H1 (cell line): ENCODE measurements at regions not wholly inside any gene's neighbourhood (a gene's known extent, or its start where the extent isn't known, plus 50 kb on each side); places are given as distances from the start of the nearest gene placed in this dataset.

Experiments
- CTCF ChIA-PET: fragments of 300-600 bp; sonication (Branson Sonifier 250); formaldehyde crosslinking; loops from one replicate; lab custom pipeline; 2021; ENCODE audit not compliant: partially characterized antibody; lab: Charles Lee
- POLR2A ChIA-PET: fragments of 300-600 bp; sonication (Branson Sonifier 250); formaldehyde crosslinking; loops from one replicate; lab custom pipeline; 2021; ENCODE audit warnings: inconsistent platforms; ENCODE audit not compliant: partially characterized antibody; lab: Charles Lee
- DNase-seq, 2 experiments: peaks; one replicate each; pipeline versions ENCODE4 v3.0.0 to v3.0.0-alpha.2; 2010 to 2022; ENCODE audit warnings: low spot score in 2 of 2, low read depth in 1 of 2, mixed read lengths in 1 of 2
- FAIRE-seq: peaks from 2 replicates; lab custom pipeline; 2011; peaks lifted over from hg19 to GRCh38; lab: Jason Lieb, UNC
- H2AFZ ChIP-seq: 2 replicates; pipeline ENCODE4 v1.8.1; 2012; ENCODE audit warnings: low read length, inconsistent platforms
- H2AK5ac ChIP-seq: 2 replicates; pipeline ENCODE4 v1.6.1; 2013; ENCODE audit warnings: low read depth, low read length
- H2BK120ac ChIP-seq: replicated peaks from 2 replicates; pipeline ENCODE3; 2013; ENCODE audit warnings: low read depth, low read length, inconsistent platforms
- H2BK12ac ChIP-seq: 2 replicates; pipeline ENCODE4 v1.6.1; 2013; ENCODE audit warnings: low read depth, low read length
- H2BK15ac ChIP-seq: 2 replicates; pipeline ENCODE4 v1.6.1; 2013; ENCODE audit warnings: low read length
- H2BK20ac ChIP-seq: 2 replicates; pipeline ENCODE4 v1.6.1; 2013; ENCODE audit warnings: low read length
- H2BK5ac ChIP-seq: 2 replicates; pipeline ENCODE4 v1.6.1; 2013; ENCODE audit warnings: low read depth, low read length
- H3K14ac ChIP-seq: 2 replicates; pipeline ENCODE4 v1.6.1; 2013; ENCODE audit warnings: inconsistent platforms; ENCODE audit not compliant: insufficient read length
- H3K18ac ChIP-seq: 2 replicates; pipeline ENCODE4 v1.6.1; 2013; ENCODE audit warnings: low read length; ENCODE audit errors: extremely low read depth
- H3K23ac ChIP-seq: 2 replicates; pipeline ENCODE4 v1.6.1; 2013; ENCODE audit warnings: inconsistent platforms; ENCODE audit not compliant: insufficient read length
- H3K23me2 ChIP-seq: 2 replicates; pipeline ENCODE4 v1.6.1; 2013; ENCODE audit warnings: low read depth, low read length
- H3K27ac ChIP-seq: 2 replicates; pipeline ENCODE4 v1.6.1; 2011; ENCODE audit warnings: low read depth, low read length, inconsistent platforms
- H3K27me3 ChIP-seq, 4 experiments: replicated peaks in 1 of 4; 1 replicate in 1 of 4; 2 replicates in 3 of 4; pipeline versions ENCODE4 v1.6.1 to v1.8.1; 2011 to 2013; ENCODE audit warnings: low read length in 3 of 4, mild to moderate bottlenecking in 3 of 4, inconsistent platforms in 2 of 4, mixed read lengths in 2 of 4, moderate library complexity in 1 of 4; ENCODE audit not compliant: control insufficient read depth in 3 of 4, insufficient read depth in 3 of 4; ENCODE audit errors: extremely low read depth in 1 of 4
- H3K36me3 ChIP-seq, 4 experiments: 2 replicates each; pipeline versions ENCODE4 v1.6.1 to v1.8.1; 2011 to 2013; ENCODE audit warnings: mild to moderate bottlenecking in 4 of 4, low read length in 3 of 4, moderate library complexity in 2 of 4, control low read depth in 1 of 4, inconsistent platforms in 1 of 4; ENCODE audit not compliant: insufficient read depth in 4 of 4, control insufficient read depth in 2 of 4
- H3K4ac ChIP-seq: replicated peaks from 2 replicates; pipeline ENCODE3; 2013; ENCODE audit warnings: low read length, low read depth, mixed read lengths, inconsistent platforms; ENCODE audit not compliant: insufficient read length
- H3K4me1 ChIP-seq, 4 experiments: replicated peaks in 1 of 4; 1 replicate in 1 of 4; 2 replicates in 3 of 4; pipeline versions ENCODE4 v1.6.1 to v1.8.1; 2011 to 2013; ENCODE audit warnings: low read length in 3 of 4, inconsistent platforms in 2 of 4, mixed read lengths in 1 of 4; ENCODE audit not compliant: insufficient read depth in 4 of 4, control insufficient read depth in 3 of 4
- H3K4me2 ChIP-seq, 2 experiments: 2 replicates each; pipeline versions ENCODE4 v1.6.1 to v1.8.1; 2011 to 2013; ENCODE audit warnings: low read depth in 2 of 2, low read length in 2 of 2, control low read depth in 1 of 2, inconsistent platforms in 1 of 2, mild to moderate bottlenecking in 1 of 2; ENCODE audit not compliant: insufficient read depth in 1 of 2
- H3K4me3 ChIP-seq, 4 experiments: fragments of 200-600, 300-600 bp in 1 of 4; sonication (generic), shearing (Covaris generic), sonication (Bioruptor Twin) in 1 of 4; 2 replicates each; pipeline versions ENCODE4 v1.5.1 to v1.8.1; 2011 to 2016; ENCODE audit warnings: low read length in 4 of 4, low read depth in 3 of 4, control low read depth in 2 of 4, inconsistent platforms in 2 of 4, mild to moderate bottlenecking in 2 of 4, mixed read lengths in 1 of 4, moderate library complexity in 1 of 4; ENCODE audit not compliant: insufficient read depth in 2 of 4; ENCODE audit errors: extremely low read depth in 1 of 4
- H3K56ac ChIP-seq: replicated peaks from 2 replicates; pipeline ENCODE3; 2013; ENCODE audit warnings: low read depth, mild to moderate bottlenecking, mixed read lengths, low read length, inconsistent platforms; ENCODE audit not compliant: insufficient read length
- H3K79me1 ChIP-seq: 2 replicates; pipeline ENCODE4 v1.6.1; 2013; ENCODE audit warnings: low read depth, low read length, control low read depth
- H3K79me2 ChIP-seq, 2 experiments: 2 replicates each; pipeline versions ENCODE4 v1.6.1 to v1.8.1; 2012 to 2013; ENCODE audit warnings: low read length in 2 of 2, mild to moderate bottlenecking in 2 of 2, inconsistent platforms in 1 of 2; ENCODE audit not compliant: insufficient read depth in 2 of 2, control insufficient read depth in 1 of 2
- H3K9ac ChIP-seq, 4 experiments: replicated peaks in 1 of 4; 1 replicate in 1 of 4; 2 replicates in 3 of 4; pipeline versions ENCODE4 v1.6.1 to v1.8.1; 2011 to 2013; ENCODE audit warnings: low read depth in 3 of 4, low read length in 3 of 4, control low read depth in 2 of 4, mild to moderate bottlenecking in 2 of 4, moderate library complexity in 2 of 4, inconsistent platforms in 1 of 4; ENCODE audit errors: extremely low read depth in 1 of 4
- H3K9me3 ChIP-seq, 2 experiments: 2 replicates each; pipeline versions ENCODE4 v1.6.1 to v1.8.1; 2012 to 2013; ENCODE audit warnings: mild to moderate bottlenecking in 2 of 2, moderate library complexity in 2 of 2, control low read depth in 1 of 2, inconsistent platforms in 1 of 2, low read depth in 1 of 2, low read length in 1 of 2, mixed read lengths in 1 of 2; ENCODE audit not compliant: insufficient read depth in 2 of 2
- H4K20me1 ChIP-seq, 2 experiments: replicated peaks in 1 of 2; 2 replicates each; pipeline versions ENCODE3 to v1.8.1; 2011 to 2013; ENCODE audit warnings: inconsistent platforms in 2 of 2, low read length in 2 of 2, mild to moderate bottlenecking in 1 of 2; ENCODE audit not compliant: insufficient read depth in 2 of 2, control insufficient read depth in 1 of 2
- H4K5ac ChIP-seq: 2 replicates; pipeline ENCODE4 v1.6.1; 2013; ENCODE audit warnings: low read length, low read depth, mixed read lengths, inconsistent platforms; ENCODE audit not compliant: insufficient read length
- H4K8ac ChIP-seq: 2 replicates; pipeline ENCODE4 v1.8.0; 2013; ENCODE audit warnings: mild to moderate bottlenecking, moderate library complexity, low read length, inconsistent platforms; ENCODE audit not compliant: insufficient read depth; ENCODE audit errors: extremely low read depth
- H4K91ac ChIP-seq: replicated peaks from 2 replicates; pipeline ENCODE3; 2013; ENCODE audit warnings: low read length, mixed read lengths, inconsistent platforms; ENCODE audit not compliant: insufficient read length
- ATF2 ChIP-seq: IDR thresholded peaks from 2 replicates; pipeline ENCODE4 v1.6.1; 2012; ENCODE audit warnings: low read length, inconsistent platforms
- BACH1 ChIP-seq: IDR thresholded peaks from 2 replicates; pipeline ENCODE4 v1.6.1; 2012; ENCODE audit warnings: low read length, improper control_type of control experiment
- BCL11A ChIP-seq, 2 experiments: IDR thresholded peaks; one replicate each; pipeline ENCODE4 v1.6.1; 2011; ENCODE audit warnings: low read depth in 2 of 2, low read length in 2 of 2, mild to moderate bottlenecking in 2 of 2
- CBX5 ChIP-seq: fragments of 300-800, 300-1000 bp; sonication (generic); IDR thresholded peaks from 2 replicates; pipeline ENCODE4 v1.7.1; 2016; ENCODE audit warnings: antibody characterized with exemption, low read length, low read depth
- CEBPB ChIP-seq: IDR thresholded peaks from 2 replicates; pipeline ENCODE4 v1.6.1; 2012; ENCODE audit warnings: low read depth, low read length
- CREB1 ChIP-seq: IDR thresholded peaks from 2 replicates; pipeline ENCODE4 v1.6.1; 2012; ENCODE audit warnings: inconsistent platforms
- RFX5 ChIP-seq: IDR thresholded peaks from 2 replicates; pipeline ENCODE4 v1.6.1; 2011; ENCODE audit warnings: low read depth, low read length, improper control_type of control experiment, borderline replicate concordance
- RNF2 ChIP-seq: fragments of 200-900, 300-1000 bp; sonication (generic); IDR thresholded peaks from 2 replicates; pipeline ENCODE4 v1.7.1; 2016; ENCODE audit warnings: borderline replicate concordance, low read depth, mild to moderate bottlenecking, antibody characterized with exemption, low read length; ENCODE audit not compliant: poor library complexity, severe bottlenecking; ENCODE audit errors: missing control alignments
- SP2 ChIP-seq: IDR thresholded peaks from 2 replicates; pipeline ENCODE4 v1.6.1; 2012; ENCODE audit warnings: mild to moderate bottlenecking, low read length, inconsistent platforms
- SP4 ChIP-seq: IDR thresholded peaks from 2 replicates; pipeline ENCODE4 v1.6.1; 2012; ENCODE audit warnings: low read length, inconsistent platforms
- TCF12 ChIP-seq: IDR thresholded peaks from 2 replicates; pipeline ENCODE4 v1.6.1; 2011; ENCODE audit warnings: low read depth, mild to moderate bottlenecking, low read length
- ZNF274 ChIP-seq: IDR thresholded peaks from 2 replicates; pipeline ENCODE4 v1.7.0; 2012; ENCODE audit warnings: low read length, borderline replicate concordance; ENCODE audit errors: extremely low read depth

GRCh38 chr1:83704350-83704749 lies 294.6 kb downstream of the TTLL7 start:
- H2BK120ac ChIP-seq: no peak overlapping the region
- H3K14ac ChIP-seq: no peak overlapping the region
- no peak overlapping the region; the same call in 1 of the 2 replicates for H3K18ac ChIP-seq
- H3K56ac ChIP-seq: no peak overlapping the region
- no peaks in the 10 kb centered on the region for H3K27me3 ChIP-seq
- FAIRE-seq (no peak), DNase-seq (no peak)
- H3K9me3 ChIP-seq: no peaks in the 10 kb centered on the region
- H3K23ac ChIP-seq: no peak overlapping the region
- no peak overlapping the region; the same call in 1 of the 2 replicates for H2AK5ac ChIP-seq
- H3K23me2 ChIP-seq: no peaks in the 10 kb centered on the region
- no peaks in the 10 kb centered on the region for H4K20me1 ChIP-seq
- peak overlapping the region; percentile 81; the same call in 1 of the 2 replicates for H2AFZ ChIP-seq
- H3K79me2 ChIP-seq: no peaks in the 10 kb centered on the region
- CTCF ChIA-PET: interaction anchor here (0.8 to 1.6 kb wide), 7 partner anchors 10 to 146 kb away, joined by 3 to 6 read pairs (median 4); no protein-coding TSS in a partner anchor
- no peak overlapping the region for H3K27ac ChIP-seq
- no peaks in the 10 kb centered on the region for H3K79me1 ChIP-seq
- no peak overlapping the region for H4K5ac ChIP-seq
- H3K4me2 ChIP-seq: no peak overlapping the region
- H3K4me3 ChIP-seq: no peak overlapping the region
- POLR2A ChIA-PET: no interaction called here
- no peak overlapping the region for H2BK12ac ChIP-seq
- H3K4me1 ChIP-seq: no peaks in the 10 kb centered on the region; a peak in 1 of 7 replicates
- no peak overlapping the region for H2BK15ac ChIP-seq
- H3K36me3 ChIP-seq: no peaks in the 10 kb centered on the region
- no peak overlapping the region for H2BK5ac ChIP-seq
- H3K4ac ChIP-seq: no peak overlapping the region
- no peak overlapping the region for H3K9ac ChIP-seq
- H2BK20ac ChIP-seq: no peak overlapping the region
- H4K8ac ChIP-seq: no peak overlapping the region
- no peak overlapping the region for H4K91ac ChIP-seq
- TF ChIP-seq ZNF274 (no peak), RFX5 (no peak), BACH1 (no peak), TCF12 (no peak), RNF2 (no peak), SP4 (no peak), BCL11A (IDR thresholded peaks at IDR 0.05; ENCODE audit: low read depth in 2 of 2, low read length in 2 of 2) (no peak), CREB1 (no peak), SP2 (no peak), CBX5 (no peak), CEBPB (no peak), ATF2 (no peak)
